A549 (cell line): ENCODE measurements at regions not wholly inside any gene's neighbourhood (a gene's known extent, or its start where the extent isn't known, plus 50 kb on each side); places are given as distances from the start of the nearest gene placed in this dataset.

Experiments
- HOXA7 ChIP-seq: fragments of 250-450 bp; sonication (Bioruptor Pico); IDR thresholded peaks from 2 replicates; pipeline ENCODE4 v1.5.0; 2020; ENCODE audit warnings: mild to moderate bottlenecking, moderate library complexity
- POLR2A ChIP-seq: IDR thresholded peaks from 2 replicates; pipeline ENCODE4 v1.6.1; 2012; ENCODE audit warnings: mild to moderate bottlenecking, low read length
- TP53 ChIP-seq: fragments of 250-450 bp; sonication (Bioruptor Pico); IDR thresholded peaks from 2 replicates; pipeline ENCODE4 v1.5.0; 2021; ENCODE audit warnings: mild to moderate bottlenecking, moderate library complexity
- TF ChIP-seq, protein P1 (sequence below): fragments of >200 bp; sonication (Bioruptor Twin); formaldehyde crosslinking; IDR thresholded peaks from 3 replicates; pipeline ENCODE4 v1.5.1; 2016
- TF ChIP-seq, protein P2 (sequence below): fragments of >200 bp; sonication (Bioruptor Twin); formaldehyde crosslinking; IDR thresholded peaks from 3 replicates; pipeline ENCODE4 v1.6.1; 2016
- TF ChIP-seq, protein P3 (sequence below): IDR thresholded peaks from 2 replicates; pipeline ENCODE4 v1.6.1; 2012; ENCODE audit warnings: low read depth, borderline replicate concordance

DNA sequence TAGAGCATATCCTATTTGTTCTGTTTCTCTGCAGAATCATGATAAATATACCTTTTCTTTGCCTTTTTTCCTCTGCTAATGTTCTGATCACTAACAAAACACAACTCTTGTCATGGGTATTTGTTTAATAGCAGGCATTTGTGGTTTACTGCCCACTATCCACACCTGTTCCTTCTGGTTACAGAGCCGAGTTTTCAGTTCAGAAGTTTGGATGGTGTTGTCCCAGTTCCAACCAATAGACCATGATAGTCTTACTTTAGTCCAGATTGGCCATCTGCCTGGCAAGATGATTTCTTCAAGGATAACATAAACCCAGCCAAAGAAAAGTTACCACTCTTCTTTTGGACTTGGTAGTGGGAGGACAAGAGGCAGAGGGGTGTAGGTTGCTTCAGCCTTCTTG is 211.2 kb downstream of the TFAP2A start:
- TF ChIP-seq POLR2A (no peak), HOXA7 (no peak), TP53 (CRISPR knock-in tag) (no peak)
- TF ChIP-seq, protein P1, sequence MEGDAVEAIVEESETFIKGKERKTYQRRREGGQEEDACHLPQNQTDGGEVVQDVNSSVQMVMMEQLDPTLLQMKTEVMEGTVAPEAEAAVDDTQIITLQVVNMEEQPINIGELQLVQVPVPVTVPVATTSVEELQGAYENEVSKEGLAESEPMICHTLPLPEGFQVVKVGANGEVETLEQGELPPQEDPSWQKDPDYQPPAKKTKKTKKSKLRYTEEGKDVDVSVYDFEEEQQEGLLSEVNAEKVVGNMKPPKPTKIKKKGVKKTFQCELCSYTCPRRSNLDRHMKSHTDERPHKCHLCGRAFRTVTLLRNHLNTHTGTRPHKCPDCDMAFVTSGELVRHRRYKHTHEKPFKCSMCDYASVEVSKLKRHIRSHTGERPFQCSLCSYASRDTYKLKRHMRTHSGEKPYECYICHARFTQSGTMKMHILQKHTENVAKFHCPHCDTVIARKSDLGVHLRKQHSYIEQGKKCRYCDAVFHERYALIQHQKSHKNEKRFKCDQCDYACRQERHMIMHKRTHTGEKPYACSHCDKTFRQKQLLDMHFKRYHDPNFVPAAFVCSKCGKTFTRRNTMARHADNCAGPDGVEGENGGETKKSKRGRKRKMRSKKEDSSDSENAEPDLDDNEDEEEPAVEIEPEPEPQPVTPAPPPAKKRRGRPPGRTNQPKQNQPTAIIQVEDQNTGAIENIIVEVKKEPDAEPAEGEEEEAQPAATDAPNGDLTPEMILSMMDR: no peak
- TF ChIP-seq, protein P2, sequence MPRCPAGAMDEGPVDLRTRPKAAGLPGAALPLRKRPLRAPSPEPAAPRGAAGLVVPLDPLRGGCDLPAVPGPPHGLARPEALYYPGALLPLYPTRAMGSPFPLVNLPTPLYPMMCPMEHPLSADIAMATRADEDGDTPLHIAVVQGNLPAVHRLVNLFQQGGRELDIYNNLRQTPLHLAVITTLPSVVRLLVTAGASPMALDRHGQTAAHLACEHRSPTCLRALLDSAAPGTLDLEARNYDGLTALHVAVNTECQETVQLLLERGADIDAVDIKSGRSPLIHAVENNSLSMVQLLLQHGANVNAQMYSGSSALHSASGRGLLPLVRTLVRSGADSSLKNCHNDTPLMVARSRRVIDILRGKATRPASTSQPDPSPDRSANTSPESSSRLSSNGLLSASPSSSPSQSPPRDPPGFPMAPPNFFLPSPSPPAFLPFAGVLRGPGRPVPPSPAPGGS: no peak
- TF ChIP-seq, protein P3, sequence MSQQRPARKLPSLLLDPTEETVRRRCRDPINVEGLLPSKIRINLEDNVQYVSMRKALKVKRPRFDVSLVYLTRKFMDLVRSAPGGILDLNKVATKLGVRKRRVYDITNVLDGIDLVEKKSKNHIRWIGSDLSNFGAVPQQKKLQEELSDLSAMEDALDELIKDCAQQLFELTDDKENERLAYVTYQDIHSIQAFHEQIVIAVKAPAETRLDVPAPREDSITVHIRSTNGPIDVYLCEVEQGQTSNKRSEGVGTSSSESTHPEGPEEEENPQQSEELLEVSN: no peak
